Uterus (tissue), 3 donors: ENCODE measurements at regions not wholly inside any gene's neighbourhood (a gene's known extent, or its start where the extent isn't known, plus 50 kb on each side); places are given as distances from the start of the nearest gene placed in this dataset.

Experiments used
- DNase-seq, 2 donors: peaks; one replicate each; pipeline ENCODE4 v3.0.0-alpha.2; 2019 to 2020
- H3K27ac ChIP-seq, 2 donors: fragments of 200-600 bp; sonication (generic); 1 replicate in 1 of 2; 2 replicates in 1 of 2; pipeline ENCODE4 v1.5.1; 2016 to 2018
- H3K27me3 ChIP-seq, 2 donors: fragments of 200-600 bp; sonication (generic); one replicate each; pipeline ENCODE4 v1.5.1; 2018 to 2019; ENCODE audit warnings: control low read depth in 1 of 2
- H3K36me3 ChIP-seq, 2 donors: fragments of 200-600 bp; sonication (generic); one replicate each; pipeline ENCODE4 v1.5.1; 2019; ENCODE audit warnings: control low read depth in 1 of 2
- H3K4me1 ChIP-seq, 2 donors: fragments of 200-600 bp; sonication (generic); one replicate each; pipeline ENCODE4 v1.5.1; 2018 to 2019; ENCODE audit warnings: control low read depth in 1 of 2
- H3K4me3 ChIP-seq, 2 donors: fragments of 200-600 bp; sonication (generic); 1 replicate in 1 of 2; 2 replicates in 1 of 2; pipeline ENCODE4 v1.5.1; 2018 to 2019; ENCODE audit warnings: mild to moderate bottlenecking in 1 of 2
- H3K9me3 ChIP-seq, 2 donors: fragments of 200-600 bp; sonication (generic); one replicate each; pipeline ENCODE4 v1.5.1; 2019; ENCODE audit warnings: control low read depth in 1 of 2
- POLR2A ChIP-seq, 2 donors: fragments of 450-650 bp; IDR thresholded peaks; one replicate each; pipeline ENCODE4 v1.6.1; 2016; ENCODE audit warnings: antibody characterized with exemption in 2 of 2, mild to moderate bottlenecking in 1 of 2, moderate library complexity in 1 of 2
- intact Hi-C: fragments of 100-400 bp; cut with DNase I; formaldehyde crosslinking; loops from one replicate; pipeline ENCODE4 v1.15.1; 2023; ENCODE audit warnings: low total_unique reads
- TF ChIP-seq, protein P1 (sequence below), 4 experiments: fragments of 200-600 bp in 2 of 4; fragments of 450-650 bp in 2 of 4; sonication (generic) in 2 of 4; IDR thresholded peaks; one replicate each; pipeline ENCODE4 v1.5.1; 2016 to 2019; ENCODE audit warnings: antibody characterized with exemption in 4 of 4, mild to moderate bottlenecking in 2 of 4, moderate library complexity in 1 of 4
- donor health status: DM: yes; HTN: yes; CAD: no.

DNA sequence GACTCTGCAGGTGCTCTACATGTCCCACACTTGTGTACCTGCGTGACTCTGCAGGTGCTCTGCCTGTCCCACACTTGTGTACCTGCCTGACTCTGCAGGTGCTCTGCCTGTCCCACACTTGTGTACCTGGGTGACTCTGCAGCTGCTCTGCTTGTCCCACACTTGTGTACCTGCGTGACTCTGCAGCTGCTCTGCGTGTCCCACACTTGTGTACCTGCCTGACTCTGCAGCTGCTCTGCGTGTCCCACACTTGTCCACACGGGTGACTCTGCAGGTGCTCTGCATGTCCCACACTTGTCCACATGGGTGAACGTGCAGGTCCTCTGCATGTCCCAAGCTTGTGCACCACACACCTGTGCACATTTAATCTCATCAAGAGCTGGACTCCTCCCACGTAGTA, 576.7 kb upstream of the SALL3 start:
- DNase-seq: no peak
- TF ChIP-seq, protein P1, sequence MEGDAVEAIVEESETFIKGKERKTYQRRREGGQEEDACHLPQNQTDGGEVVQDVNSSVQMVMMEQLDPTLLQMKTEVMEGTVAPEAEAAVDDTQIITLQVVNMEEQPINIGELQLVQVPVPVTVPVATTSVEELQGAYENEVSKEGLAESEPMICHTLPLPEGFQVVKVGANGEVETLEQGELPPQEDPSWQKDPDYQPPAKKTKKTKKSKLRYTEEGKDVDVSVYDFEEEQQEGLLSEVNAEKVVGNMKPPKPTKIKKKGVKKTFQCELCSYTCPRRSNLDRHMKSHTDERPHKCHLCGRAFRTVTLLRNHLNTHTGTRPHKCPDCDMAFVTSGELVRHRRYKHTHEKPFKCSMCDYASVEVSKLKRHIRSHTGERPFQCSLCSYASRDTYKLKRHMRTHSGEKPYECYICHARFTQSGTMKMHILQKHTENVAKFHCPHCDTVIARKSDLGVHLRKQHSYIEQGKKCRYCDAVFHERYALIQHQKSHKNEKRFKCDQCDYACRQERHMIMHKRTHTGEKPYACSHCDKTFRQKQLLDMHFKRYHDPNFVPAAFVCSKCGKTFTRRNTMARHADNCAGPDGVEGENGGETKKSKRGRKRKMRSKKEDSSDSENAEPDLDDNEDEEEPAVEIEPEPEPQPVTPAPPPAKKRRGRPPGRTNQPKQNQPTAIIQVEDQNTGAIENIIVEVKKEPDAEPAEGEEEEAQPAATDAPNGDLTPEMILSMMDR (IDR thresholded peaks at IDR 0.05): no peak
- no peak for TF ChIP-seq POLR2A (IDR thresholded peaks at IDR 0.05)
- no peaks in the 10 kb centered on the region for H3K4me1 ChIP-seq
- H3K9me3 ChIP-seq: no peaks in the 10 kb centered on the region
- intact Hi-C loops: no loop called here
- H3K4me3 ChIP-seq: no peak overlapping the region
- H3K27me3 ChIP-seq: no peaks in the 10 kb centered on the region
- no peak overlapping the region for H3K27ac ChIP-seq
- no peaks in the 10 kb centered on the region for H3K36me3 ChIP-seq

- TF ChIP-seq POLR2A (IDR thresholded peaks at IDR 0.05): no peak
- TF ChIP-seq, protein P1 (IDR thresholded peaks at IDR 0.05): no peak
- no peak for DNase-seq
- Histone ChIP-seq H3K36me3 (no peaks in the 10 kb centered on the region), H3K27ac (no peak overlapping the region), H3K9me3 (no peaks in the 10 kb centered on the region), H3K4me1 (no peaks in the 10 kb centered on the region), H3K4me3 (no peak overlapping the region), H3K27me3 (no peaks in the 10 kb centered on the region)
- intact Hi-C loops: no loop called here
These were observed 576.2 kb upstream of the SALL3 start for GRCh38 chr18:78403371-78403770.

GRCh38 chr18:78405763-78406162, 573.9 kb upstream of the SALL3 start:
- Histone ChIP-seq H3K27ac (no peak overlapping the region), H3K36me3 (no peaks in the 10 kb centered on the region), H3K9me3 (no peaks in the 10 kb centered on the region), H3K4me1 (no peaks in the 10 kb centered on the region), H3K27me3 (no peaks in the 10 kb centered on the region), H3K4me3 (no peak overlapping the region)
- TF ChIP-seq POLR2A (IDR thresholded peaks at IDR 0.05): no peak
- TF ChIP-seq, protein P1 (IDR thresholded peaks at IDR 0.05): no peak
- intact Hi-C loops: no loop called here
- DNase-seq: no peak

GRCh38 chr18:78406743-78407465, 572.7 kb upstream of the SALL3 start:
- no peak overlapping the region for H3K27ac ChIP-seq
- TF ChIP-seq POLR2A (IDR thresholded peaks at IDR 0.05): no peak
- TF ChIP-seq, protein P1 (IDR thresholded peaks at IDR 0.05): no peak
- DNase-seq: no peak
- H3K4me3 ChIP-seq: no peak overlapping the region
- H3K4me1 ChIP-seq: no peaks in the 10 kb centered on the region
- no peaks in the 10 kb centered on the region for H3K27me3 ChIP-seq
- intact Hi-C loops: no loop called here
- no peaks in the 10 kb centered on the region for H3K36me3 ChIP-seq
- H3K9me3 ChIP-seq: no peaks in the 10 kb centered on the region

DNA sequence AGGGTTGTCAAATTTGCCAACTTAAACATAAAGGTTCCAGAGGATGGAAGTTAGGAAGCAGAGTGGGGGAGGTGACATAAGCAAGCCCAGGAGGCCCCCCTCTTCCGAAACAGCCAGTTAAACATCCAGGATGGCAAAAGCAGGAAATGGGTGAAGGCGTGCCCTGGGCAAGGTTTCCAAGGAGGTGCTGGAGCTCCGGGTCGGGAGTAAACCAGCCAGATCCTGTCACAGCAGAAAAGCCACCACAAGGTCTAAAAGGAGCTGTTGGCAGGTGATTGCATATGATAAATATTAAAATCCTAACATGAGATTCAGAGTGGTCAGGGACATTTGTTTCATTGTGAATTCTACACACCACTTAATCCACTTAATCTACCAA, 572.2 kb upstream of the SALL3 start:
- DNase-seq: no peak
- Histone ChIP-seq H3K4me3 (no peak overlapping the region), H3K27ac (no peak overlapping the region), H3K9me3 (no peaks in the 10 kb centered on the region), H3K36me3 (no peaks in the 10 kb centered on the region), H3K27me3 (no peaks in the 10 kb centered on the region), H3K4me1 (no peaks in the 10 kb centered on the region)
- TF ChIP-seq, protein P1 (IDR thresholded peaks at IDR 0.05): no peak
- TF ChIP-seq POLR2A (IDR thresholded peaks at IDR 0.05): no peak
- intact Hi-C loops: no loop called here
